OCI-LY1 (cell line): ENCODE measurements at regions not wholly inside any gene's neighbourhood (a gene's known extent, or its start where the extent isn't known, plus 50 kb on each side); places are given as distances from the start of the nearest gene placed in this dataset.

Source experiments
- H2AFZ ChIP-seq: fragments of 200-600 bp; sonication (generic), shearing (Covaris generic); 2 replicates; pipeline ENCODE4 v1.6.0; 2014; ENCODE audit warnings: antibody characterized with exemption, mild to moderate bottlenecking, low read length
- H3F3A ChIP-seq: fragments of 200-600 bp; sonication (generic), shearing (Covaris generic); 2 replicates; pipeline ENCODE4 v1.6.0; 2014; ENCODE audit warnings: mild to moderate bottlenecking, antibody characterized with exemption, low read length, moderate library complexity; ENCODE audit not compliant: insufficient read depth
- H3K27ac ChIP-seq: fragments of 200-600 bp; sonication (generic); 2 replicates; pipeline ENCODE4 v1.5.1; 2014; ENCODE audit warnings: low read length, mixed run types, mild to moderate bottlenecking, low read depth; ENCODE audit not compliant: poor library complexity, severe bottlenecking
- H3K27me3 ChIP-seq: fragments of 200-600 bp; sonication (generic); 2 replicates; pipeline ENCODE4 v1.6.0; 2014; ENCODE audit warnings: antibody characterized with exemption, mild to moderate bottlenecking, low read length, moderate library complexity; ENCODE audit not compliant: insufficient read depth
- H3K36me3 ChIP-seq: fragments of 200-600 bp; sonication (generic); 2 replicates; pipeline ENCODE4 v1.6.1; 2014; ENCODE audit warnings: mild to moderate bottlenecking, antibody characterized with exemption, low read length, moderate library complexity, mixed read lengths; ENCODE audit not compliant: insufficient read depth
- H3K4me1 ChIP-seq: fragments of 200-600 bp; sonication (generic); 2 replicates; pipeline ENCODE4 v1.5.1; 2014; ENCODE audit warnings: mild to moderate bottlenecking, low read length, moderate library complexity; ENCODE audit not compliant: insufficient read depth, severe bottlenecking
- H3K4me2 ChIP-seq: fragments of 200-600 bp; sonication (generic), shearing (Covaris generic); 2 replicates; pipeline ENCODE4 v1.6.1; 2014; ENCODE audit warnings: low read length
- H3K4me3 ChIP-seq: fragments of 200-600 bp; sonication (generic); 2 replicates; pipeline ENCODE4 v1.5.1; 2014; ENCODE audit warnings: low read length, low read depth, mild to moderate bottlenecking, mixed read lengths; ENCODE audit not compliant: poor library complexity, severe bottlenecking
- H3K79me2 ChIP-seq: fragments of 200-600 bp; shearing (Covaris generic); 2 replicates; pipeline ENCODE4 v1.6.1; 2016; ENCODE audit warnings: mixed run types, low read length, mixed read lengths; ENCODE audit not compliant: insufficient read depth
- H3K9ac ChIP-seq: fragments of 200-600 bp; sonication (generic), shearing (Covaris generic); 2 replicates; pipeline ENCODE4 v1.6.1; 2014; ENCODE audit warnings: mild to moderate bottlenecking, low read length, mixed read lengths
- H3K9me2 ChIP-seq: fragments of 200-600 bp; sonication (generic), shearing (Covaris generic); 2 replicates; pipeline ENCODE4 v1.6.1; 2014; ENCODE audit warnings: low read depth, mild to moderate bottlenecking, low read length, mixed read lengths
- H3K9me3 ChIP-seq: fragments of 200-600 bp; shearing (Covaris generic); 2 replicates; pipeline ENCODE4 v1.6.1; 2014; ENCODE audit warnings: low read length, mixed read lengths
- H4K20me1 ChIP-seq: fragments of 200-600 bp; sonication (generic), shearing (Covaris generic); 2 replicates; pipeline ENCODE4 v1.6.0; 2016; ENCODE audit warnings: mild to moderate bottlenecking, low read length; ENCODE audit not compliant: insufficient read depth
- CTCF ChIP-seq: fragments of 200-600 bp; sonication (generic), shearing (Covaris generic); IDR thresholded peaks from 2 replicates; pipeline ENCODE4 v1.5.1; 2017; ENCODE audit warnings: mild to moderate bottlenecking, antibody characterized with exemption, low read length, moderate library complexity, mixed read lengths
- EZH2 ChIP-seq: fragments of 200-600 bp; sonication (generic), shearing (Covaris generic); IDR thresholded peaks from 2 replicates; pipeline ENCODE4 v1.8.0; 2017; ENCODE audit warnings: borderline replicate concordance, mixed run types, mild to moderate bottlenecking, antibody characterized with exemption, low read length, moderate library complexity, mixed read lengths

GRCh38 chr10:25808372-25808771, 125.7 kb upstream of the MYO3A start:
- Histone ChIP-seq H3K27me3 (no peaks in the 10 kb centered on the region), H3K27ac (no peak overlapping the region), H3K9ac (no peak overlapping the region), H3K36me3 (no peaks in the 10 kb centered on the region), H3K4me1 (no peaks in the 10 kb centered on the region), H3K9me3 (no peaks in the 10 kb centered on the region), H3F3A (no peaks in the 10 kb centered on the region), H3K79me2 (no peaks in the 10 kb centered on the region), H3K4me2 (no peak overlapping the region), H2AFZ (no peak overlapping the region), H3K4me3 (no peak overlapping the region), H3K9me2 (no peaks in the 10 kb centered on the region), H4K20me1 (no peaks in the 10 kb centered on the region)
- TF ChIP-seq EZH2 (no peak), CTCF (no peak)

- no peak overlapping the region for H3K4me3 ChIP-seq
- H3K36me3 ChIP-seq: no peaks in the 10 kb centered on the region
- no peaks in the 10 kb centered on the region for H3K9me2 ChIP-seq
- H3K27ac ChIP-seq: no peak overlapping the region
- H3K9ac ChIP-seq: no peak overlapping the region
- no peaks in the 10 kb centered on the region for H3F3A ChIP-seq
- no peaks in the 10 kb centered on the region for H4K20me1 ChIP-seq
- H2AFZ ChIP-seq: no peak overlapping the region
- no peak overlapping the region for H3K4me2 ChIP-seq
- H3K9me3 ChIP-seq: no peaks in the 10 kb centered on the region
- no peaks in the 10 kb centered on the region for H3K79me2 ChIP-seq
- H3K27me3 ChIP-seq: no peaks in the 10 kb centered on the region
- peaks cover 17% of the 10 kb centered on the region for H3K4me1 ChIP-seq
- TF ChIP-seq CTCF: no peak
- TF ChIP-seq EZH2: no peak
Observed at GRCh38 chr10:25811052-25811685, 122.9 kb upstream of the MYO3A start.

- H3K27me3 ChIP-seq: no peaks in the 10 kb centered on the region
- no peaks in the 10 kb centered on the region for H3K9me3 ChIP-seq
- H3K36me3 ChIP-seq: no peaks in the 10 kb centered on the region
- no peak overlapping the region for H3K9ac ChIP-seq
- H2AFZ ChIP-seq: no peak overlapping the region
- H3K4me3 ChIP-seq: no peak overlapping the region
- no peak overlapping the region for H3K27ac ChIP-seq
- no peaks in the 10 kb centered on the region for H3K79me2 ChIP-seq
- no peaks in the 10 kb centered on the region for H3F3A ChIP-seq
- no peak for TF ChIP-seq EZH2
- no peak for TF ChIP-seq CTCF
- no peaks in the 10 kb centered on the region for H4K20me1 ChIP-seq
- no peaks in the 10 kb centered on the region for H3K9me2 ChIP-seq
- H3K4me1 ChIP-seq: peaks cover 40% of the 10 kb centered on the region
- no peak overlapping the region for H3K4me2 ChIP-seq
Observed at GRCh38 chr10:25813511-25813910, 120.5 kb upstream of the MYO3A start.
